Activated naive CD8-positive, alpha-beta T cell treated with anti-CD3 and anti-CD28 coated beads, Interleukin-2, amount 50 U/mL, for 24 hours (primary cell): ENCODE measurements at regions not wholly inside any gene's neighbourhood (a gene's known extent, or its start where the extent isn't known, plus 50 kb on each side); places are given as distances from the start of the nearest gene placed in this dataset.
A peak's percentile ranks its signal among the peaks of the same experiment; 100 is the strongest.
"Not testable (repeated sequence)": the region's sequence is repeated elsewhere in the genome, so short reads cannot be mapped to it uniquely, and the experiment has no call there.

Experiments used
- ATAC-seq: fragments of 150-1000 bp; cut with Tn5 transposase; one replicate; pipeline ENCODE4 v1.10.0; 2021
- DNase-seq: peaks from one replicate; pipeline ENCODE4 v3.0.0; 2021
- H3K27ac Mint-ChIP-seq: one replicate; pipeline ENCODE4 v1.8.0; 2021; ENCODE audit warnings: mild to moderate bottlenecking, mixed read lengths
- H3K27me3 Mint-ChIP-seq: one replicate; pipeline ENCODE4 v1.8.0; 2021; ENCODE audit warnings: mixed read lengths
- H3K36me3 Mint-ChIP-seq: one replicate; pipeline ENCODE4 v1.8.0; 2021; ENCODE audit warnings: low read depth, mixed read lengths
- H3K4me1 Mint-ChIP-seq: one replicate; pipeline ENCODE4 v1.8.0; 2021; ENCODE audit warnings: mixed read lengths
- H3K4me3 Mint-ChIP-seq: one replicate; pipeline ENCODE4 v1.8.0; 2021; ENCODE audit warnings: mild to moderate bottlenecking, moderate library complexity, mixed read lengths
- H3K9me3 Mint-ChIP-seq: one replicate; pipeline ENCODE4 v1.8.0; 2021; ENCODE audit warnings: mixed read lengths

DNA sequence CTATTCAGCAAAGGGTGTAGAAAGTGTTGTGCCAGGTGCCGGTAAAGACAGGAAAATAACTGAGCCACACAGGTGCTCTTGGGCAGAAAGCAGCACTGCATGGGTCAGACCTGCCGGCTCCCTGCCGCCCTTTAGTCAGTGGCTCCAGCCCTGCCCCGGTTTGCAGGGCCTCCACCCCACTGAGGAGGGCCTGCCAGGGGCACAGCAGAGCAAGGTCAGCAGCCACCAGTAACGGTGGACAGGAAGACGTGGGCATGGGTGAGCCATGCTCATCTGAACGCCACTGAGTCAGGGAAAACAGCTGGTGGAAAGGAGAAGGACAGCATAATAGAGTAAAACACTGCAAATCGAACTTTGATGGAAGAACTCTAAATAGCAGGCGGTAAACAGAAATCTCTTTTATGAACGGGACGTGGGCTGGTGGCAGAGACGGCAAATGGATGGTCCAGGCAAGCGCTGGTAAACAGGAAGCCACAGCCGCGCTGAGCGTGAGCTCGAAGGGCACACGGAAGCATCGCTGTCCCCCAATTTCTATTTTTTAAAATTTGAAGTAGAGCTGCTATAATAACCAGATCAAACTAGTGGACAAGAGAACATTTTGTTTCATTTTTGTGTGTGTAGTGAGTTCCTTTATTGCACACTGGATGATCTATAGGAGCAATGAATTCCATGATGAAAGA is 141.8 kb upstream of the ALKAL2 start:
- peak; percentile 67 for ATAC-seq
- no peaks in the 10 kb centered on the region for H3K27me3 Mint-ChIP-seq
- H3K36me3 Mint-ChIP-seq = no peaks in the 10 kb centered on the region
- peak overlapping the region; percentile 74 for H3K4me3 Mint-ChIP-seq
- peaks cover 25% of the 10 kb centered on the region for H3K4me1 Mint-ChIP-seq
- no peak for DNase-seq
- H3K9me3 Mint-ChIP-seq = no peaks in the 10 kb centered on the region
- H3K27ac Mint-ChIP-seq = peak overlapping the region; percentile 85

GRCh38 chr2:429142-429541 is 141.3 kb upstream of the ALKAL2 start:
- Mint-ChIP-seq H3K36me3 (no peaks in the 10 kb centered on the region), H3K4me3 (peak overlapping the region; percentile 74), H3K27me3 (no peaks in the 10 kb centered on the region), H3K9me3 (no peaks in the 10 kb centered on the region), H3K4me1 (peaks cover 25% of the 10 kb centered on the region), H3K27ac (peak overlapping the region; percentile 85)
- DNase-seq = no peak
- no peak for ATAC-seq

GRCh38 chr2:428591-428990 is 140.7 kb upstream of the ALKAL2 start:
- Mint-ChIP-seq H3K4me1 (peaks cover 25% of the 10 kb centered on the region), H3K36me3 (no peaks in the 10 kb centered on the region), H3K27me3 (peaks cover 3% of the 10 kb centered on the region)

GRCh38 chr2:426696-427095 is 138.8 kb upstream of the ALKAL2 start:
- not testable (repeated sequence) for H3K27me3 Mint-ChIP-seq, H3K36me3 Mint-ChIP-seq, H3K4me3 Mint-ChIP-seq, H3K9me3 Mint-ChIP-seq, H3K27ac Mint-ChIP-seq, ATAC-seq, DNase-seq
- H3K4me1 Mint-ChIP-seq = peaks cover 25% of the 10 kb centered on the region

More at GRCh38 chr2:428591-428990, 140.7 kb upstream of the ALKAL2 start:
- H3K27ac Mint-ChIP-seq = no peak overlapping the region
- no peaks in the 10 kb centered on the region for H3K9me3 Mint-ChIP-seq
- no peak for ATAC-seq
- no peak for DNase-seq
- no peak overlapping the region for H3K4me3 Mint-ChIP-seq

DNA sequence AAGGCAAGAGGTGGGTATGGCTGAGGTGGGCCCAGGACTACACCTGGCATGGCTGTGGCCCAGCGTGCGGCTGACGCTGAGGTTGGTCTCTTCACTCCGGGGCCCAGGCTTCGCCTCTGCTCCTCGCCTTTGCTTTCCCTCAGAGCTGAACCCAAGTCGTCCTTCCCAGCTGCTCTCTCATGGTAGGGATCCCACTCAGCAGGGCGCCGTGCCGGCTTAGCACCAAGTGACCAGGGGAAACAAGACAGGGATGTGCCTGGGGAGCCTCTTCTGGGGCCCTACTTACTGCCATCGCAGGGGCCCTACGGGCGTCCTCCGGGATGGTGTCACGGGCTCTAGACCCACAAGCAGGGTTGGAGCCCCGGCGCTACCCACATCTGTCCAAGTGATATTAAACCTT is 138.1 kb upstream of the ALKAL2 start:
- no peaks in the 10 kb centered on the region for H3K9me3 Mint-ChIP-seq
- H3K36me3 Mint-ChIP-seq = no peaks in the 10 kb centered on the region
- H3K27me3 Mint-ChIP-seq = peaks cover 4% of the 10 kb centered on the region
- DNase-seq = no peak
- H3K4me1 Mint-ChIP-seq = peaks cover 25% of the 10 kb centered on the region
- ATAC-seq = no peak
- no peak overlapping the region for H3K27ac Mint-ChIP-seq
- H3K4me3 Mint-ChIP-seq = no peak overlapping the region

DNA sequence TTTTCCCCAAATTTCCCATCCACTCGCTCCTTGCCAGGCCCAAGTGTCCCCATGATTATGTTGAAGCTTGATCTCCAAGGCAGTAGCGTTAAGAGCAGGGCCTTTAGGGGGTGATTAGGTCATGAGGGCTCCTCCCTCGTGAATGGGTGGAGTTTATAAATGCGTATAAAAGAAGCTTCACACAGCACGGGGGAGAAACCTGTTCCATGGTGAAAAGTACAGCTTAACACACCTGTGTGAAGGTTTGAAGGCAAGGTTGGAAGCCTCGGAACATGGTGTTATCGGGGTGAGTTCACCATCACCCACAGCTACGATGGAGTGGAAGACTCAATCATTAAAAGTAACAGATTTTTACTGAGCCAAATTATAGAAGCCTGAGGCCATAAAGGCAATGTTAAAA is 137.4 kb upstream of the ALKAL2 start:
- DNase-seq = no peak
- Mint-ChIP-seq H3K27me3 (peaks cover 4% of the 10 kb centered on the region), H3K4me1 (peaks cover 18% of the 10 kb centered on the region), H3K9me3 (no peaks in the 10 kb centered on the region), H3K36me3 (no peaks in the 10 kb centered on the region), H3K4me3 (no peak overlapping the region), H3K27ac (no peak overlapping the region)
- no peak for ATAC-seq

GRCh38 chr2:424306-425171 is 136.6 kb upstream of the ALKAL2 start:
- Mint-ChIP-seq H3K4me1 (peaks cover 11% of the 10 kb centered on the region), H3K4me3 (no peak overlapping the region), H3K27ac (no peak overlapping the region), H3K9me3 (no peaks in the 10 kb centered on the region), H3K27me3 (peaks cover 4% of the 10 kb centered on the region), H3K36me3 (no peaks in the 10 kb centered on the region)
- DNase-seq (no peak), ATAC-seq (no peak)

DNA sequence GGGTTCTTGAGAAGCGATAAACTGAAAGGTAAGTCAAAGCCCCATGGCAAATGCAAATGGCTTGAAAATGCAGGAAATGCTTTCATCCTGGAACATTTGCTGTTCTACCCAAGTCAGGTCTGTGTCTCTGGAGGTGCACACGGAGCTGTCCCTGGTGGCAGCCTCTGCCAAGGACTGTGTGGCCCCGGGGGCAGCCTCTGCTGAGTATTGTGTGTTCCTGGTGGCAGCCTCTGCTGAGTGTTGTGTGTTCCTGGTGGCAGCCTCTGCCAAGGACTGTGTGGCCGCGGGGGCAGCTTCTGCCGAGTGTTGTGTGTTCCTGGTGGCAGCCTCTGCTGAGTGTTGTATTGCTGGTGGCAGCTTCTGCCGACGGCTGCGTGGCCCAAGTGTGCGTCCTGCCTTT is 135.6 kb upstream of the ALKAL2 start:
- no peaks in the 10 kb centered on the region for H3K9me3 Mint-ChIP-seq
- peaks cover 3% of the 10 kb centered on the region for H3K4me1 Mint-ChIP-seq
- no peak for DNase-seq
- no peak overlapping the region for H3K27ac Mint-ChIP-seq
- no peaks in the 10 kb centered on the region for H3K36me3 Mint-ChIP-seq
- no peak for ATAC-seq
- peaks cover 8% of the 10 kb centered on the region for H3K27me3 Mint-ChIP-seq
- H3K4me3 Mint-ChIP-seq = no peak overlapping the region

GRCh38 chr2:422676-423435 is 135.0 kb upstream of the ALKAL2 start:
- Mint-ChIP-seq H3K27ac (no peak overlapping the region), H3K9me3 (no peaks in the 10 kb centered on the region), H3K27me3 (peaks cover 8% of the 10 kb centered on the region), H3K4me3 (no peak overlapping the region), H3K4me1 (peaks cover 3% of the 10 kb centered on the region), H3K36me3 (no peaks in the 10 kb centered on the region)
- DNase-seq = no peak
- no peak for ATAC-seq

GRCh38 chr2:421406-421805 is 133.5 kb upstream of the ALKAL2 start:
- Mint-ChIP-seq H3K27me3 (peaks cover 10% of the 10 kb centered on the region), H3K4me3 (no peak overlapping the region), H3K36me3 (no peaks in the 10 kb centered on the region), H3K9me3 (no peaks in the 10 kb centered on the region), H3K4me1 (peaks cover 3% of the 10 kb centered on the region), H3K27ac (no peak overlapping the region)
- DNase-seq (no peak), ATAC-seq (no peak)

DNA sequence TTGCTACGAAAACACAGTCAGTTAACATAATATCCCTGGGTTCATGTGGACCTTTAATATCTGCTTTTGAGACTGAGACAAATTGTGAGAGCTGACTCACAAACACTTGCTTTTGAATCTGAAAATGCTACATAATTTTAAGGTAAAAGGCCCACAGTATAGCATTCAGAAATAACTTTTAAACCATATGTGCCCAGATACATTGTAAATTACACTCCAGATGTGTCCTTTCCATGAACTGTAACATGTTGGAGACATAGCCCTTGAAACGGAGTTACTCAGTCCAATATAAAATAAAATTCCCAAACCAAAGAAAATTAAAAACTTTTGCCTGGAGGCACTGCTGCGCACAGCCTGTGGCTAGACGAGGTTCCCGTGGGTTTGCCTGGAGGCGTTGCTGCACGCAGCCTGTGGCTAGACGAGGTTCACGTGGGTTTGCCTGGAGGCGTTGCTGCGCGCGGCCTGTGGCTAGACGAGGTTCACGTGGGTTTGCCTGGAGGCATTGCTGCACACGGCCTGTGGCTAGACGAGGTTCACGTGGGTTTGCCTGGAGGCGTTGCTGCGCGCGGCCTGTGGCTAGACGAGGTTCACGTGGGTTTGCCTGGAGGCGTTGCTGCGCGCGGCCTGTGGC is 131.9 kb upstream of the ALKAL2 start:
- ATAC-seq = no peak
- Mint-ChIP-seq H3K36me3 (no peaks in the 10 kb centered on the region), H3K4me1 (peaks cover 3% of the 10 kb centered on the region), H3K4me3 (no peak overlapping the region), H3K27ac (no peak overlapping the region), H3K27me3 (peaks cover 10% of the 10 kb centered on the region), H3K9me3 (no peaks in the 10 kb centered on the region)
- no peak for DNase-seq

DNA sequence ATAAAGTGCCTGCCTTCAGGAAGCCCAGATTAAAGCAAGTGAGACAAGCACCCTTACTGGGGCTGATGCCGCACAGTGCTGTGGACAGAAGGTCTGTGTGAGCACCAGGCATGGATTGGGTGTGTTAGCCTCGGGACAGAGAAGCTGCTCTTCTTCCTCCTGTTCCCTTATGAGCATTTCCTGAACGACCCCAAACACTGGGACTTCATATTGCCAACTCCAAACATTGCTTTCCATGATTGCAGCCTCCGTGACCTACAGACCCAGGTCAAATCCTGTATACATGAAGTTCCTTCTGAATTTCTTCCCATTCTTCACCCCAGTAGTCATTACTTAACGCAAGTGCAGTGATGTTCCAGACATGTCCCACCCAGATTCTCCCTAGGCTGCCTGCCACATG is 129.8 kb upstream of the ALKAL2 start:
- Mint-ChIP-seq H3K4me3 (no peak overlapping the region), H3K36me3 (no peaks in the 10 kb centered on the region), H3K27me3 (peaks cover 6% of the 10 kb centered on the region), H3K4me1 (peaks cover 3% of the 10 kb centered on the region), H3K9me3 (no peaks in the 10 kb centered on the region), H3K27ac (no peak overlapping the region)
- DNase-seq (no peak), ATAC-seq (no peak)

DNA sequence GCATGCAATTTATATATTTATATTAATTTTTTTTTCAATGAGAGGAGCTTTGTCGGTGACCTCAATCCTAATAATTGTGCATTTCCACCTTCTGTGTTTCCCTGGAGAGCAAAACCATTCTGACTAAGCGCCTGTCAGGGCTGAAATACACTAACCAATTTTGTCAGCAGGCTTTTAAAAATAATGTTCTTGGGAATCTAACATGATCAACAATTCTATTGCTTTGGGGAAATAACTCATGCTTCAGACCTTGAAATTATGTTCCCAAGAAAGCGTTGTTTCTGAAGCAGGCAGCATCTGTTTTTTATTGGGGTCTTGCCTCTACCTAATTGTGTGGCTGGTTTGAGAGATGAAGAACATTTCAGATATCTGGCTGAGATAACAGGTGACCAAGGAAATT is 129.1 kb upstream of the ALKAL2 start:
- Mint-ChIP-seq H3K4me1 (peaks cover 3% of the 10 kb centered on the region), H3K27ac (no peak overlapping the region), H3K4me3 (no peak overlapping the region), H3K27me3 (peaks cover 8% of the 10 kb centered on the region), H3K36me3 (no peaks in the 10 kb centered on the region), H3K9me3 (no peaks in the 10 kb centered on the region)
- ATAC-seq (no peak), DNase-seq (no peak)

DNA sequence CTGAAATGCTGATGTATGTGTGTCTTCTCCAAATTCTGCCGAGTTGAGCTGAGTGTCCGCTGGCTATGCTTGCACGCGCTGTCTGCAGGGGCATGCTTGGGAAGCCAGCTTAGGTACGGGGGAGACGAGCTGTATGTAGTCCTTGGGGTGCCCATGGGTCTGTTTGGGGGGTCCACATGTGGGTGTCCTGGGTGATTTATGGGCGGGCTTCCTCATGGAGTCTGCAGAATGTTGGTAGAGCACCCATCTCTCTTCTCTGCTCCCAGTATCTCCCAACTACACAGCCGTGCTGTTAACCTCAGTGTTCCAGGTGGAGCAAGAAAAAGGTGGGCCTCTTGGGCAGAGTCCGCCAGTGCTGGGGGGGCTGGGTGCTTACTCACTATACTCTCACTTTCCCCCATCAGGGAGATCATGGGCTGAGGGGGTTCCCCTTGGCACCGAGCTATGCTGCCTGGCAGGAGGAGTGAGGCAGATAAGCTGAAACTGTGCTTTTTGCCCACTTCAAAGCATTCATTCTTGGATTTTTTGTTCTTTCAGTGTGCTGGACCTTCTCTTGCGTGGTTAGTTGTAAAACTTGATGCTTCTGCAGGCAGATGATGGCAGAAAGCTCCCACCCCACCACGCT is 128.2 kb upstream of the ALKAL2 start:
- no peaks in the 10 kb centered on the region for H3K9me3 Mint-ChIP-seq
- H3K4me1 Mint-ChIP-seq = peaks cover 1% of the 10 kb centered on the region
- H3K27ac Mint-ChIP-seq = no peak overlapping the region
- no peaks in the 10 kb centered on the region for H3K36me3 Mint-ChIP-seq
- ATAC-seq (peak; percentile 54), DNase-seq (no peak)
- H3K4me3 Mint-ChIP-seq = no peak overlapping the region
- peaks cover 8% of the 10 kb centered on the region for H3K27me3 Mint-ChIP-seq
